ENCODE measurements at regions not wholly inside any gene's neighbourhood (a gene's known extent, or its start where the extent isn't known, plus 50 kb on each side); places are given as distances from the start of the nearest gene placed in this dataset.
"Not testable (repeated sequence)": the region's sequence is repeated elsewhere in the genome, so short reads cannot be mapped to it uniquely, and the experiment has no call there.

- DNase-seq (no peak), ATAC-seq (no peak)
- Mint-ChIP-seq H3K4me1 (ENCODE audit: low read depth) (no peaks in the 10 kb centered on the region), H3K27ac (no peak overlapping the region), H3K9me3 (peaks cover 8% of the 10 kb centered on the region), H3K27me3 (no peaks in the 10 kb centered on the region), H3K36me3 (ENCODE audit: low read depth) (no peaks in the 10 kb centered on the region), H3K4me3 (no peak overlapping the region)
- ChIA-PET POLR2A (no interaction called here), CTCF (no interaction called here)
- intact Hi-C loops (cut with micrococcal nuclease) = no loop called here
- TF ChIP-seq CTCF (IDR thresholded peaks at IDR 0.05) = no peak
Observed at GRCh38 chr12:61282790-61283575, 977.2 kb upstream of the USP15 start.

- ATAC-seq = no peak
- Mint-ChIP-seq H3K4me1 (ENCODE audit: low read depth) (no peaks in the 10 kb centered on the region), H3K9me3 (peaks cover 17% of the 10 kb centered on the region), H3K27me3 (no peaks in the 10 kb centered on the region), H3K27ac (no peak overlapping the region), H3K36me3 (ENCODE audit: low read depth) (no peaks in the 10 kb centered on the region), H3K4me3 (no peak overlapping the region)
- intact Hi-C loops (cut with micrococcal nuclease) = no loop called here
- TF ChIP-seq CTCF (IDR thresholded peaks at IDR 0.05) = no peak
- no peak for DNase-seq
- POLR2A ChIA-PET = no interaction called here
- CTCF ChIA-PET = no interaction called here
Observed at GRCh38 chr12:61290473-61290872, 969.7 kb upstream of the USP15 start.

GRCh38 chr12:61291647-61292046 lies 968.6 kb upstream of the USP15 start:
- POLR2A ChIA-PET = no interaction called here
- intact Hi-C loops (cut with micrococcal nuclease) = no loop called here
- DNase-seq (no peak), ATAC-seq (no peak)
- Mint-ChIP-seq H3K27ac (no peak overlapping the region), H3K27me3 (no peaks in the 10 kb centered on the region), H3K9me3 (peaks cover 15% of the 10 kb centered on the region), H3K4me1 (ENCODE audit: low read depth) (no peaks in the 10 kb centered on the region), H3K4me3 (no peak overlapping the region), H3K36me3 (ENCODE audit: low read depth) (no peaks in the 10 kb centered on the region)
- CTCF ChIA-PET = no interaction called here
- no peak for TF ChIP-seq CTCF (IDR thresholded peaks at IDR 0.05)

- H3K4me3 Mint-ChIP-seq; ATAC-seq; DNase-seq; intact Hi-C loops (cut with micrococcal nuclease); H3K4me1 Mint-ChIP-seq (ENCODE audit: low read depth); H3K27me3 Mint-ChIP-seq; CTCF ChIA-PET; H3K27ac Mint-ChIP-seq; H3K36me3 Mint-ChIP-seq (ENCODE audit: low read depth); POLR2A ChIA-PET: not testable (repeated sequence)
- H3K9me3 Mint-ChIP-seq = peaks cover 10% of the 10 kb centered on the region
Observed at GRCh38 chr12:61294011-61294410, 966.2 kb upstream of the USP15 start.

GRCh38 chr12:61301817-61302216 lies 958.4 kb upstream of the USP15 start:
- Mint-ChIP-seq H3K9me3 (no peaks in the 10 kb centered on the region), H3K27me3 (no peaks in the 10 kb centered on the region), H3K36me3 (ENCODE audit: low read depth) (no peaks in the 10 kb centered on the region), H3K4me3 (no peak overlapping the region), H3K4me1 (ENCODE audit: low read depth) (no peaks in the 10 kb centered on the region), H3K27ac (no peak overlapping the region)
- no peak for TF ChIP-seq CTCF (IDR thresholded peaks at IDR 0.05)
- intact Hi-C loops (cut with micrococcal nuclease) = no loop called here
- ATAC-seq = no peak
- CTCF ChIA-PET = no interaction called here
- DNase-seq = no peak
- POLR2A ChIA-PET = no interaction called here
